HL-60 (cell line): ENCODE measurements at regions not wholly inside any gene's neighbourhood (a gene's known extent, or its start where the extent isn't known, plus 50 kb on each side); places are given as distances from the start of the nearest gene placed in this dataset.

ENCODE experiments used
- DNase-seq, 2 experiments: peaks; one replicate each; pipeline ENCODE4 v3.0.0-alpha.2; 2010 to 2020; ENCODE audit warnings: low read depth in 1 of 2, low spot score in 1 of 2
- H3K27ac ChIP-seq: fragments of 250-450 bp; sonication (Bioruptor Pico); replicated peaks from 2 replicates; pipeline ENCODE4 v1.5.1; 2020; ENCODE audit warnings: mild to moderate bottlenecking, moderate library complexity
- H3K27me3 ChIP-seq: fragments of 250-450 bp; sonication (Bioruptor Pico); 2 replicates; pipeline ENCODE4 v1.5.1; 2021; ENCODE audit warnings: mild to moderate bottlenecking, moderate library complexity; ENCODE audit not compliant: insufficient read depth, poor library complexity, severe bottlenecking
- H3K4me3 ChIP-seq: replicated peaks from 2 replicates; pipeline ENCODE4 v1.5.1; 2011; ENCODE audit warnings: mild to moderate bottlenecking, control low read depth, low read length; ENCODE audit not compliant: insufficient read depth
- GABPA ChIP-seq: IDR thresholded peaks from 2 replicates; pipeline ENCODE4 v1.6.1; 2012; ENCODE audit warnings: low read depth
- POLR2AphosphoS5 ChIP-seq: IDR thresholded peaks from 2 replicates; pipeline ENCODE4 v1.6.1; 2012; ENCODE audit warnings: low read depth
- SPI1 ChIP-seq: IDR thresholded peaks from 2 replicates; pipeline ENCODE4 v1.6.1; 2012; ENCODE audit warnings: low read depth, mild to moderate bottlenecking, borderline replicate concordance
- TF ChIP-seq, protein P1 (sequence below): IDR thresholded peaks from 2 replicates; pipeline ENCODE4 v1.6.1; 2012; ENCODE audit warnings: low read depth; ENCODE audit not compliant: insufficient replicate concordance
- TF ChIP-seq, protein P2 (sequence below): IDR thresholded peaks from one replicate; pipeline ENCODE4 v1.5.1; 2011; ENCODE audit warnings: low read length, control low read depth, inconsistent platforms; ENCODE audit not compliant: insufficient read depth

DNA sequence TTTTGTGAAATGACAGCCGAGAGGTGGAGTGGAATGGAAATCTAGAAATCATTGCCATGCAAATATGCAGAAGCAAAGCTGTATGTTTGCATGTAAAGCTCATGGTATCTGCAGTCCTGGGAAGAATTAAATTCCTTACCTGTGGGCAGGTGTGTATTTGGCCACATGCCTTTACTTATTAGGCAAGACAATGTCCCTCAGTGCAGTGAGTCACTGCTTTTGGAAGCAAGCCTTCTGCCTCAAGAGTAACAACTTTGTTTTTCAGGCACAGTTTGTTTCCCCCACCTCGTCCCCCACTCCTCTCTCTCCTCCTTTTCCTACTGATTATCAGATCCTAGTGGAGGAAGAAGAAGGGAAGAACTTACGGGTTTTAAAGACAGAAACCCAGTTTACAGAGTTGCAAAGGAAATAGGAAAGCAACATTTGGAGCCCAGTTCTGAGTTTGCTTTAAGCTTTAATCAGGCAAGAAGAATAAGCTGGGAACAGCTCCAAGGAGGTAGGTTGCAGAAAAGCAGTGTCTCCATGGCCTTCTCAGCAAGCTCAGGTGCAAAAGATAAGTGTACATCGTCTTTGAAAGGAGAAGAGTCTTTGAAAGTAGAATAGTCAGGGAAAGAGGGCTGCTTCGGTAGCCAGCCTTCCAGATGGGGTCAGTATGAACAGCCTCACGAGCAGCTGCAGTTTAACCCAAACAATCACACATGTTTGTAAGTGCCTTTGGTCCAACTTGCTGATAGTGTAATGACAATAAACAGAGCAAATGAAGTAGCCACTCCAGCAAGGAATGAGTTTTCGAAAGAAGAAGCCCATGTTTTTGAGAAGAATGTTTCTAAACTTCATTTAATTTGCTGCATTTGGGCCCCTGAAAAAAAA lies 190.1 kb downstream of the KLF5 start:
- DNase-seq: no peak
- H3K4me3 ChIP-seq: no peak overlapping the region
- no peaks in the 10 kb centered on the region for H3K27me3 ChIP-seq
- TF ChIP-seq GABPA: no peak
- TF ChIP-seq, protein P1, sequence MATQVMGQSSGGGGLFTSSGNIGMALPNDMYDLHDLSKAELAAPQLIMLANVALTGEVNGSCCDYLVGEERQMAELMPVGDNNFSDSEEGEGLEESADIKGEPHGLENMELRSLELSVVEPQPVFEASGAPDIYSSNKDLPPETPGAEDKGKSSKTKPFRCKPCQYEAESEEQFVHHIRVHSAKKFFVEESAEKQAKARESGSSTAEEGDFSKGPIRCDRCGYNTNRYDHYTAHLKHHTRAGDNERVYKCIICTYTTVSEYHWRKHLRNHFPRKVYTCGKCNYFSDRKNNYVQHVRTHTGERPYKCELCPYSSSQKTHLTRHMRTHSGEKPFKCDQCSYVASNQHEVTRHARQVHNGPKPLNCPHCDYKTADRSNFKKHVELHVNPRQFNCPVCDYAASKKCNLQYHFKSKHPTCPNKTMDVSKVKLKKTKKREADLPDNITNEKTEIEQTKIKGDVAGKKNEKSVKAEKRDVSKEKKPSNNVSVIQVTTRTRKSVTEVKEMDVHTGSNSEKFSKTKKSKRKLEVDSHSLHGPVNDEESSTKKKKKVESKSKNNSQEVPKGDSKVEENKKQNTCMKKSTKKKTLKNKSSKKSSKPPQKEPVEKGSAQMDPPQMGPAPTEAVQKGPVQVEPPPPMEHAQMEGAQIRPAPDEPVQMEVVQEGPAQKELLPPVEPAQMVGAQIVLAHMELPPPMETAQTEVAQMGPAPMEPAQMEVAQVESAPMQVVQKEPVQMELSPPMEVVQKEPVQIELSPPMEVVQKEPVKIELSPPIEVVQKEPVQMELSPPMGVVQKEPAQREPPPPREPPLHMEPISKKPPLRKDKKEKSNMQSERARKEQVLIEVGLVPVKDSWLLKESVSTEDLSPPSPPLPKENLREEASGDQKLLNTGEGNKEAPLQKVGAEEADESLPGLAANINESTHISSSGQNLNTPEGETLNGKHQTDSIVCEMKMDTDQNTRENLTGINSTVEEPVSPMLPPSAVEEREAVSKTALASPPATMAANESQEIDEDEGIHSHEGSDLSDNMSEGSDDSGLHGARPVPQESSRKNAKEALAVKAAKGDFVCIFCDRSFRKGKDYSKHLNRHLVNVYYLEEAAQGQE: no peak
- no peak overlapping the region for H3K27ac ChIP-seq

- TF ChIP-seq SPI1 (no peak), GABPA (no peak), POLR2AphosphoS5 (no peak)
- TF ChIP-seq, protein P2, sequence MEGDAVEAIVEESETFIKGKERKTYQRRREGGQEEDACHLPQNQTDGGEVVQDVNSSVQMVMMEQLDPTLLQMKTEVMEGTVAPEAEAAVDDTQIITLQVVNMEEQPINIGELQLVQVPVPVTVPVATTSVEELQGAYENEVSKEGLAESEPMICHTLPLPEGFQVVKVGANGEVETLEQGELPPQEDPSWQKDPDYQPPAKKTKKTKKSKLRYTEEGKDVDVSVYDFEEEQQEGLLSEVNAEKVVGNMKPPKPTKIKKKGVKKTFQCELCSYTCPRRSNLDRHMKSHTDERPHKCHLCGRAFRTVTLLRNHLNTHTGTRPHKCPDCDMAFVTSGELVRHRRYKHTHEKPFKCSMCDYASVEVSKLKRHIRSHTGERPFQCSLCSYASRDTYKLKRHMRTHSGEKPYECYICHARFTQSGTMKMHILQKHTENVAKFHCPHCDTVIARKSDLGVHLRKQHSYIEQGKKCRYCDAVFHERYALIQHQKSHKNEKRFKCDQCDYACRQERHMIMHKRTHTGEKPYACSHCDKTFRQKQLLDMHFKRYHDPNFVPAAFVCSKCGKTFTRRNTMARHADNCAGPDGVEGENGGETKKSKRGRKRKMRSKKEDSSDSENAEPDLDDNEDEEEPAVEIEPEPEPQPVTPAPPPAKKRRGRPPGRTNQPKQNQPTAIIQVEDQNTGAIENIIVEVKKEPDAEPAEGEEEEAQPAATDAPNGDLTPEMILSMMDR: no peak
- TF ChIP-seq, protein P1: no peak
- H3K4me3 ChIP-seq: no peak overlapping the region
- no peaks in the 10 kb centered on the region for H3K27me3 ChIP-seq
- no peak for DNase-seq
- no peak overlapping the region for H3K27ac ChIP-seq
Observed at GRCh38 chr13:73248154-73248553, 189.3 kb downstream of the KLF5 start.

- Histone ChIP-seq H3K27me3 (no peaks in the 10 kb centered on the region), H3K27ac (no peak overlapping the region), H3K4me3 (no peak overlapping the region)
- no peak for DNase-seq
- TF ChIP-seq POLR2AphosphoS5 (no peak), SPI1 (no peak), GABPA (no peak)
- TF ChIP-seq, protein P1: no peak
- TF ChIP-seq, protein P2: no peak
Observed at GRCh38 chr13:73245246-73245645, 186.4 kb downstream of the KLF5 start.
